ENCODE measurements at regions not wholly inside any gene's neighbourhood (a gene's known extent, or its start where the extent isn't known, plus 50 kb on each side); places are given as distances from the start of the nearest gene placed in this dataset.

- TF ChIP-seq POLR2A (IDR thresholded peaks at IDR 0.05), result no peak
- TF ChIP-seq, protein P1, sequence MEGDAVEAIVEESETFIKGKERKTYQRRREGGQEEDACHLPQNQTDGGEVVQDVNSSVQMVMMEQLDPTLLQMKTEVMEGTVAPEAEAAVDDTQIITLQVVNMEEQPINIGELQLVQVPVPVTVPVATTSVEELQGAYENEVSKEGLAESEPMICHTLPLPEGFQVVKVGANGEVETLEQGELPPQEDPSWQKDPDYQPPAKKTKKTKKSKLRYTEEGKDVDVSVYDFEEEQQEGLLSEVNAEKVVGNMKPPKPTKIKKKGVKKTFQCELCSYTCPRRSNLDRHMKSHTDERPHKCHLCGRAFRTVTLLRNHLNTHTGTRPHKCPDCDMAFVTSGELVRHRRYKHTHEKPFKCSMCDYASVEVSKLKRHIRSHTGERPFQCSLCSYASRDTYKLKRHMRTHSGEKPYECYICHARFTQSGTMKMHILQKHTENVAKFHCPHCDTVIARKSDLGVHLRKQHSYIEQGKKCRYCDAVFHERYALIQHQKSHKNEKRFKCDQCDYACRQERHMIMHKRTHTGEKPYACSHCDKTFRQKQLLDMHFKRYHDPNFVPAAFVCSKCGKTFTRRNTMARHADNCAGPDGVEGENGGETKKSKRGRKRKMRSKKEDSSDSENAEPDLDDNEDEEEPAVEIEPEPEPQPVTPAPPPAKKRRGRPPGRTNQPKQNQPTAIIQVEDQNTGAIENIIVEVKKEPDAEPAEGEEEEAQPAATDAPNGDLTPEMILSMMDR (IDR thresholded peaks at IDR 0.05), result no peak
- TF ChIP-seq POLR2AphosphoS5 (IDR thresholded peaks at IDR 0.05), result no peak
These were observed 204.2 kb downstream of the DIPK2A start for GRCh38 chr3:144175644-144176425.
